ENCODE measurements at regions not wholly inside any gene's neighbourhood (a gene's known extent, or its start where the extent isn't known, plus 50 kb on each side); places are given as distances from the start of the nearest gene placed in this dataset.

DNA sequence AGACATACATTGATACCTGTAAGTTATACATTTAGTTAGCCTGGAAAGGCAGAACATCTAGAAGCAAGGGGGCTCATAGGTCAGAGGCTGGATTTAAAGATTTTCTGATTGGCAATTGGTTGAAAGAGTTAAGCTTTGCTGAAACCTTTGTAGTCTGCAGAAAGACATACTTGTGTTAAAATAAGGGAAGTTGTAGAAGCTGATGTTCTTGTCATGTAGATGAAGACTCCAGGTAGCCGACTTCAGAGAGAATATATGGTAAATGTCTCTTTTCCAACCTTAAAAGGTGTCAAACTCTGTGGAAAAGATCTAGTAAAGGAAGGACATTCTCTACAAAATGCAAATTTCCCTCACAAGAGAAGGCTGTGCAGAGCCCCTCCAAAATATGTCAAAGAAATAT, 62.9 kb upstream of the ADAMTS16 start:
- no peak for DNase-seq (ENCODE audit: low read depth in 2 of 3, low spot score in 1 of 3)

- no peak for DNase-seq (ENCODE audit: low read depth in 2 of 3, low spot score in 1 of 3)
Measured at GRCh38 chr5:5078009-5078897, 61.9 kb upstream of the ADAMTS16 start.

DNA sequence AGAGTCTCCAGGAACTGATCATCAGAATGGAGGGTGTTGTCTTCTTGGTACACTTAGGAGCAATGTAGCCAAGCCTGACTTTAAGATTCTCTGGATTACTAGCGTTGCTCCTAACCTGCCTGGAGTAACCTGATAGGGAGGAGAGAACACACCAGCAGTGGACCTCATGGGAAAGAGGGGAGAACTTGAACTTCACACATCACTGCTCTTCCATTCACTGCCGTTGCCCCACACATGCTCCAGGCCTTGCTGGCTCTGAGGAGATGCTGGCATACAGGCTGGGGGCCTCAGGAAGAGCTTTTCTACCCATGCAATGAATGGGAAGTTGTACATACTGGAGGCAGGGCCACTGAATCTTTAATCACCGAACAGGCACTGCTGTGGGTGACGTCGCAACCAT, 60.3 kb upstream of the ADAMTS16 start:
- no peak for DNase-seq (ENCODE audit: low read depth in 2 of 3, low spot score in 1 of 3)

GRCh38 chr5:5080790-5081189, 59.3 kb upstream of the ADAMTS16 start:
- DNase-seq (ENCODE audit: low read depth in 2 of 3, low spot score in 1 of 3), result no peak

- no peak for DNase-seq (ENCODE audit: low read depth in 2 of 3, low spot score in 1 of 3)
Measured at GRCh38 chr5:5085381-5085780, 54.7 kb upstream of the ADAMTS16 start.

DNA sequence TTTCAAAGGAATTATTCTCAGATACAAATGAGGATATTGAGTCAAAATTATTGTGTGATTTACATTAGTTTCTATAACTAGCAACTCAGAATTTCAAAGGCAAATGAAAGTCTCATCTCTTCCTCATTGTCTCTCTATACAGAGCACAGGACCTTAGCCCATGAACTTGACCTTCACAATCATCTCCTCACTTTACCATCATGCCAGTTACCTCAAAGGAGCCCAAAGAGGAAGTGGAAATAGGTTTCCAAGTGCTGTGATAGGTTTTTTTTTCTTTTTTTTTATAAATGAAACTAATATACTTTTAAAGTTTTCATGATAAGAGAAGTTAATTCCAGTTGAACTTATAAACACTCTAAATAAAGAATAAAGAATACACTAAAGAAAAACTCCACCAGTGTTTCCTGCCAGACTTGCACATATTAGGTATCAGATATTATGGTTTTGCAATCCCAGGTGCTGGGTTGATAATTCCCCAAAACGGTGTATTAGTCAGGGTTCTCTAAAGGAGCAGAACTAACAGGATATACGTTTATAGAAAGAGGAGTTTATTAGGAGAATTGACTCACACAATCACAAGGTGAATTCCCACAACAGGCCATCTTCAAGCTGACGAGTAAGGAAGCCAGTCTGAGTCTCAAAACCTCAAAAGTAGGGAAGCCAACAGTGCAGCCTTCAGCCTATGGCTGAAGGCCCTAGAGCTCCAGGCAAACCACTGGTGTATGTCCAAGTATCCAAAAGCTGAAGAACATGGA, 50.1 kb upstream of the ADAMTS16 start:
- DNase-seq (ENCODE audit: low read depth in 2 of 3, low spot score in 1 of 3), result no peak

Measured in stimulated activated CD4-positive, alpha-beta T cell treated with anti-CD3 and anti-CD28 coated beads, Interleukin-12 subunit alpha, Interleukin-12 subunit beta, amount 100 ng/mL, for 48 hours (primary cell).